OCI-LY7 (cell line): ENCODE measurements at regions not wholly inside any gene's neighbourhood (a gene's known extent, or its start where the extent isn't known, plus 50 kb on each side); places are given as distances from the start of the nearest gene placed in this dataset.
"Not testable (repeated sequence)": the region's sequence is repeated elsewhere in the genome, so short reads cannot be mapped to it uniquely, and the experiment has no call there.

Experiments
- BruUV-seq: library from RNA; stranded (reverse); fragments of 400-500 nt; replicated peaks from 2 replicates; lab custom pipeline; 2021; lab: Mats Ljungman, UMichigan
- CTCF ChIA-PET: fragments of 300-600 bp; sonication (Branson Sonifier 250); formaldehyde crosslinking; loops from one replicate; lab custom pipeline; 2022; ENCODE audit warnings: antibody characterized with exemption; ENCODE audit not compliant: unreplicated experiment; lab: Charles Lee
- POLR2A ChIA-PET: fragments of 300-600 bp; sonication (Branson Sonifier 250); formaldehyde crosslinking; loops from one replicate; lab custom pipeline; 2022; ENCODE audit warnings: antibody characterized with exemption; lab: Charles Lee
- DNase-seq: peaks from one replicate; pipeline ENCODE4 v3.0.0-alpha.2; 2015; ENCODE audit warnings: low spot score
- H2AFZ ChIP-seq: fragments of 200-600 bp; sonication (generic), shearing (Covaris generic); 2 replicates; pipeline ENCODE4 v1.6.1; 2014; ENCODE audit warnings: mild to moderate bottlenecking, antibody characterized with exemption, low read length, moderate library complexity
- H3K27ac ChIP-seq: fragments of 200-600 bp; sonication (generic); 2 replicates; pipeline ENCODE4 v1.5.1; 2014; ENCODE audit warnings: mixed run types, low read depth, mild to moderate bottlenecking, moderate library complexity, low read length, inconsistent platforms; ENCODE audit not compliant: poor library complexity, severe bottlenecking
- H3K36me3 ChIP-seq: fragments of 200-600 bp; sonication (generic); 2 replicates; pipeline ENCODE4 v1.6.1; 2014; ENCODE audit warnings: mild to moderate bottlenecking, antibody characterized with exemption, low read length, moderate library complexity, mixed read lengths; ENCODE audit not compliant: insufficient read depth
- H3K4me1 ChIP-seq: fragments of 200-600 bp; sonication (generic); 2 replicates; pipeline ENCODE4 v1.5.1; 2014; ENCODE audit warnings: mild to moderate bottlenecking, low read length; ENCODE audit not compliant: insufficient read depth, poor library complexity, severe bottlenecking
- H3K4me2 ChIP-seq: fragments of 200-600 bp; sonication (generic); 2 replicates; pipeline ENCODE4 v1.6.1; 2014; ENCODE audit warnings: mild to moderate bottlenecking, low read length
- H3K4me3 ChIP-seq: fragments of 200-600 bp; sonication (generic); 2 replicates; pipeline ENCODE4 v1.5.1; 2014; ENCODE audit warnings: mild to moderate bottlenecking, low read depth, low read length; ENCODE audit not compliant: poor library complexity, severe bottlenecking
- H3K79me2 ChIP-seq: fragments of 200-600 bp; sonication (generic); 2 replicates; pipeline ENCODE4 v1.6.1; 2016; ENCODE audit warnings: low read depth, mild to moderate bottlenecking, low read length, moderate library complexity, mixed read lengths; ENCODE audit not compliant: insufficient read depth
- H3K9me2 ChIP-seq: fragments of 200-600 bp; sonication (generic); 2 replicates; pipeline ENCODE4 v1.6.1; 2016; ENCODE audit warnings: mild to moderate bottlenecking, low read length, mixed read lengths; ENCODE audit not compliant: insufficient read depth
- H3K9me3 ChIP-seq: fragments of 200-600 bp; sonication (generic); 2 replicates; pipeline ENCODE4 v1.6.1; 2014; ENCODE audit warnings: mild to moderate bottlenecking, mixed run types, low read length, mixed read lengths
- H4K20me1 ChIP-seq: fragments of 200-600 bp; sonication (generic); 2 replicates; pipeline ENCODE4 v1.6.1; 2014; ENCODE audit warnings: mild to moderate bottlenecking, antibody characterized with exemption, low read length, moderate library complexity, mixed read lengths; ENCODE audit not compliant: insufficient read depth
- CTCF ChIP-seq: fragments of 200-600 bp; sonication (generic); conservative IDR thresholded peaks from 2 replicates; pipeline ENCODE4 v1.5.1; 2014; ENCODE audit warnings: mild to moderate bottlenecking, antibody characterized with exemption, low read length, moderate library complexity, mixed read lengths
- EZH2phosphoT487 ChIP-seq: fragments of 200-600 bp; sonication (generic); IDR thresholded peaks from 2 replicates; pipeline ENCODE4 v1.6.1; 2018; ENCODE audit warnings: low read depth, borderline replicate concordance, mild to moderate bottlenecking, mixed run types, antibody characterized with exemption, low read length, moderate library complexity, mixed read lengths
- intact Hi-C: fragments of 100-400 bp; cut with micrococcal nuclease; formaldehyde crosslinking; loops from one replicate; pipeline ENCODE4 v1.10.0; 2022; ENCODE audit not compliant: unreplicated experiment

- POLR2A ChIA-PET, result no interaction called here
- TF ChIP-seq EZH2phosphoT487 (no peak), CTCF (no peak)
- no peaks in the 10 kb centered on the region for H3K4me1 ChIP-seq
- CTCF ChIA-PET, result no interaction called here
- DNase-seq, result no peak
- no peaks in the 10 kb centered on the region for H3K9me3 ChIP-seq
- H3K9me2 ChIP-seq, result no peaks in the 10 kb centered on the region
- no peak overlapping the region for H2AFZ ChIP-seq
- H3K27ac ChIP-seq, result no peak overlapping the region
- H3K4me3 ChIP-seq, result no peak overlapping the region
- H3K36me3 ChIP-seq, result no peaks in the 10 kb centered on the region
- H4K20me1 ChIP-seq, result no peaks in the 10 kb centered on the region
- intact Hi-C loops, result no loop called here
- BruUV-seq, result no TSS peak
- no peaks in the 10 kb centered on the region for H3K79me2 ChIP-seq
- no peak overlapping the region for H3K4me2 ChIP-seq
Measured at GRCh38 chr1:113307771-113308445, 82.4 kb upstream of the MAGI3 start.

GRCh38 chr1:113312651-113313050 lies 77.7 kb upstream of the MAGI3 start:
- H3K36me3 ChIP-seq, H3K4me2 ChIP-seq, CTCF ChIA-PET, H3K9me2 ChIP-seq, H3K4me1 ChIP-seq, DNase-seq, BruUV-seq, H3K4me3 ChIP-seq, H3K27ac ChIP-seq, H4K20me1 ChIP-seq, H3K9me3 ChIP-seq, POLR2A ChIA-PET, H3K79me2 ChIP-seq, H2AFZ ChIP-seq, intact Hi-C loops: not testable (repeated sequence)

GRCh38 chr1:113314600-113314999 lies 75.7 kb upstream of the MAGI3 start:
- H3K4me3 ChIP-seq, result no peak overlapping the region
- no peaks in the 10 kb centered on the region for H3K9me2 ChIP-seq
- H2AFZ ChIP-seq, result no peak overlapping the region
- no TSS peak for BruUV-seq
- no peaks in the 10 kb centered on the region for H4K20me1 ChIP-seq
- intact Hi-C loops, result no loop called here
- H3K4me2 ChIP-seq, result no peak overlapping the region
- POLR2A ChIA-PET, result no interaction called here
- no peaks in the 10 kb centered on the region for H3K9me3 ChIP-seq
- no peak for DNase-seq
- TF ChIP-seq EZH2phosphoT487 (no peak), CTCF (no peak)
- no peak overlapping the region for H3K27ac ChIP-seq
- no peaks in the 10 kb centered on the region for H3K36me3 ChIP-seq
- CTCF ChIA-PET, result no interaction called here
- H3K79me2 ChIP-seq, result no peaks in the 10 kb centered on the region
- H3K4me1 ChIP-seq, result no peaks in the 10 kb centered on the region
